GM19455 (cell line): ENCODE measurements at regions not wholly inside any gene's neighbourhood (a gene's known extent, or its start where the extent isn't known, plus 50 kb on each side); places are given as distances from the start of the nearest gene placed in this dataset.
"Not testable (repeated sequence)": the region's sequence is repeated elsewhere in the genome, so short reads cannot be mapped to it uniquely, and the experiment has no call there.

Experiments used
- ATAC-seq: cut with Tn5 transposase; IDR thresholded peaks from one replicate; pipeline ENCODE4 v1.9.1; 2021; ENCODE audit not compliant: unreplicated experiment

GRCh38 chr5:54885636-54886035, 99.8 kb downstream of the ESM1 start:
- ATAC-seq: no peak

- ATAC-seq: no peak
These were observed 101.2 kb downstream of the ESM1 start for GRCh38 chr5:54884195-54884536.

GRCh38 chr5:54883374-54884194, 101.8 kb downstream of the ESM1 start:
- no peak for ATAC-seq

GRCh38 chr5:54882841-54883240, 102.6 kb downstream of the ESM1 start:
- no peak for ATAC-seq

GRCh38 chr5:54882101-54882500, 103.3 kb downstream of the ESM1 start:
- no peak for ATAC-seq

- no peak for ATAC-seq
These were observed 103.9 kb downstream of the ESM1 start for GRCh38 chr5:54881286-54882005.

GRCh38 chr5:54876976-54877375, 108.4 kb downstream of the ESM1 start:
- ATAC-seq: no peak

GRCh38 chr5:54876556-54876955, 108.8 kb downstream of the ESM1 start:
- ATAC-seq: no peak

GRCh38 chr5:54874337-54875021, 110.9 kb downstream of the ESM1 start:
- no peak for ATAC-seq

GRCh38 chr5:54873691-54874090, 111.7 kb downstream of the ESM1 start:
- no peak for ATAC-seq

- ATAC-seq: no peak
These were observed 112.6 kb downstream of the ESM1 start for GRCh38 chr5:54872810-54873209.

GRCh38 chr5:54870271-54870670, 115.1 kb downstream of the ESM1 start:
- ATAC-seq: no peak

GRCh38 chr5:54869691-54870090, 115.7 kb downstream of the ESM1 start:
- ATAC-seq: no peak

GRCh38 chr5:54868511-54869483, 116.6 kb downstream of the ESM1 start:
- ATAC-seq: no peak

- no peak for ATAC-seq
These were observed 118.0 kb downstream of the ESM1 start for GRCh38 chr5:54867310-54867944.

GRCh38 chr5:54864911-54865515, 120.4 kb downstream of the ESM1 start:
- ATAC-seq: not testable (repeated sequence)

GRCh38 chr5:54862036-54862435, 123.4 kb downstream of the ESM1 start:
- ATAC-seq: no peak

- no peak for ATAC-seq
These were observed 124.0 kb downstream of the ESM1 start for GRCh38 chr5:54861212-54861894.

GRCh38 chr5:54860321-54860720, 125.1 kb downstream of the ESM1 start:
- no peak for ATAC-seq
